ENCODE measurements at regions not wholly inside any gene's neighbourhood (a gene's known extent, or its start where the extent isn't known, plus 50 kb on each side); places are given as distances from the start of the nearest gene placed in this dataset.

- TF ChIP-seq CTCF (IDR thresholded peaks at IDR 0.05) (no peak), POLR2AphosphoS5 (IDR thresholded peaks at IDR 0.05; ENCODE audit: low read depth, low read length) (no peak)
Measured at GRCh38 chr15:20349774-20350498, 191.7 kb downstream of the GOLGA6L6 start.

Measured in Panc1 (cell line).